Breast epithelium (tissue), 3 donors: ENCODE measurements at regions not wholly inside any gene's neighbourhood (a gene's known extent, or its start where the extent isn't known, plus 50 kb on each side); places are given as distances from the start of the nearest gene placed in this dataset.

Source experiments
- CTCF ChIP-seq, 3 donors: fragments of 450-650 bp; IDR thresholded peaks; one replicate each; pipeline ENCODE4 v1.5.1; 2016 to 2017; ENCODE audit warnings: antibody characterized with exemption in 3 of 3, mild to moderate bottlenecking in 3 of 3, moderate library complexity in 3 of 3
- POLR2A ChIP-seq: fragments of 450-650 bp; IDR thresholded peaks from one replicate; pipeline ENCODE4 v1.6.1; 2016; ENCODE audit warnings: antibody characterized with exemption, mild to moderate bottlenecking, moderate library complexity
- POLR2AphosphoS5 ChIP-seq, 3 donors: sonication (generic); formaldehyde crosslinking; IDR thresholded peaks; one replicate each; pipeline ENCODE4 v1.6.1; 2017; ENCODE audit warnings: antibody characterized with exemption in 3 of 3

- TF ChIP-seq CTCF (IDR thresholded peaks at IDR 0.05) (no peak), POLR2A (no peak), POLR2AphosphoS5 (IDR thresholded peaks at IDR 0.05) (no peak)
Observed at GRCh38 chr6:9365378-9365777, 930.0 kb upstream of the SLC35B3 start.
